Fibroblast of lung (primary cell): ENCODE measurements at regions not wholly inside any gene's neighbourhood (a gene's known extent, or its start where the extent isn't known, plus 50 kb on each side); places are given as distances from the start of the nearest gene placed in this dataset.

Source experiments
- CTCF ChIP-seq, 2 donors: IDR thresholded peaks in 1 of 2; conservative IDR thresholded peaks in 1 of 2; 1 replicate in 1 of 2; 2 replicates in 1 of 2; pipeline ENCODE4 v1.5.1; 2011 to 2012; ENCODE audit warnings: low read length in 2 of 2, control low read depth in 1 of 2, inconsistent platforms in 1 of 2, low read depth in 1 of 2, mild to moderate bottlenecking in 1 of 2
- EZH2 ChIP-seq: IDR thresholded peaks from 2 replicates; pipeline ENCODE4 v1.5.1; 2012; ENCODE audit warnings: low read length, control low read depth, mild to moderate bottlenecking; ENCODE audit errors: missing control alignments

GRCh38 chr10:43978091-43978490 is 329.4 kb upstream of the ZNF32 start:
- TF ChIP-seq CTCF (conservative IDR thresholded peaks at IDR 0.05 in 1 of 2, IDR thresholded peaks at IDR 0.05 in 1 of 2; ENCODE audit: low read depth in 1 of 2, low read length in 2 of 2) (no peak), EZH2 (no peak)
